ENCODE measurements at regions not wholly inside any gene's neighbourhood (a gene's known extent, or its start where the extent isn't known, plus 50 kb on each side); places are given as distances from the start of the nearest gene placed in this dataset.
"Not testable (repeated sequence)": the region's sequence is repeated elsewhere in the genome, so short reads cannot be mapped to it uniquely, and the experiment has no call there.

GRCh38 chr10:29210266-29210868 lies 78.5 kb upstream of the LYZL1 start:
- H3K36me3 ChIP-seq (ENCODE audit: insufficient read depth), result no peaks in the 10 kb centered on the region
- DNase-seq (ENCODE audit: extremely low spot score), result no peak
- H3K4me3 ChIP-seq (ENCODE audit: low read depth, low read length), result no peak overlapping the region
- H3K27ac ChIP-seq (ENCODE audit: low read depth), result no peak overlapping the region
- WGBS, result 60% methylated on average over 2 of the region's 2 CpGs
- H3K4me1 ChIP-seq (ENCODE audit: insufficient read depth), result no peaks in the 10 kb centered on the region

DNA sequence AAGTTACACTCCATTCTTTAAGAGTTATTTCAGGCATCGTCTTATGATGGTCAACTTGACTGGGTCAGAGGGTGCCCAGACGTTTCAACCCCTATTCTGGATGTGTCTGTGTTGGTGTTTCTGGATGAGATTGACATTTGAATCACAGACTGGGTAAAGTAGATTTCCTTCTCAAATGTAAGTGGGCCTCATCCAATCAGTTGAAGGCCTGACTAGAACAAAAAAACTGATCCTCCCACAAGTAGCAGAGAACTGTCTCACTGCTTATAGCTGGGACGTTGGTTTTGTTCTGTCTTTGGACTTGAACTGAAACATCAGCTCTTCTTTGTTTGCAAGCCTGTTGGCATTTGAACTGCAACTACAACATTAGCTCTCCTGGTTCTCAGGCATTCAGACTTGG lies 76.3 kb upstream of the LYZL1 start:
- H3K36me3 ChIP-seq (ENCODE audit: insufficient read depth), result no peaks in the 10 kb centered on the region
- H3K27ac ChIP-seq (ENCODE audit: low read depth), result no peak overlapping the region
- no peak overlapping the region for H3K4me3 ChIP-seq (ENCODE audit: low read depth, low read length)
- no peak for DNase-seq (ENCODE audit: extremely low spot score)
- H3K4me1 ChIP-seq (ENCODE audit: insufficient read depth), result no peaks in the 10 kb centered on the region
- WGBS, result 82% methylated on average over 3 of the region's 3 CpGs

- Histone ChIP-seq H3K36me3 (ENCODE audit: insufficient read depth) (no peaks in the 10 kb centered on the region), H3K4me3 (ENCODE audit: low read depth, low read length) (no peak overlapping the region), H3K27ac (ENCODE audit: low read depth) (no peak overlapping the region), H3K4me1 (ENCODE audit: insufficient read depth) (no peaks in the 10 kb centered on the region)
- WGBS, result 91% methylated on average over 3 of the region's 3 CpGs
- no peak for DNase-seq (ENCODE audit: extremely low spot score)
Measured at GRCh38 chr10:29214551-29214950, 74.3 kb upstream of the LYZL1 start.

DNA sequence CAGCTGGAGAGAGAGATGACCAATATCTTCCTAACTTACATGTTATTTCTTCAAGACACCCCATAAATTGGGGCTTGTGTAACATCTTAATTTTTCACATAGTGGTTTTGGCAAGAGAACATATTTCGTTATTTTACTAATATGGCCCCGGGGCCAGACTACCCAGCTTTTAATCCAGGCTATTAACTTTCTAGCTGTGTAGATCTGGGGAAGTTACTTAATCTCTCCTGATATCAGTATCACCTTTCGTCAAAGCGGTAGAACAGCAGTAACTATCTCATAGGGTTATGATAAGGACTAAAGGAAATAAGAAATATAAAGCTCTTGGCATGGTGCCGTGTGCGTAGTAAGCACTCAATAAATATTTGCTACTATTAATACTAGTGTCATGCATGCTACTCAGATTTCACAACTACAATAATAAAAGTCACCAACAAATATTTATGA lies 71.6 kb upstream of the LYZL1 start:
- Histone ChIP-seq H3K4me3 (ENCODE audit: low read depth, low read length) (no peak overlapping the region), H3K27ac (ENCODE audit: low read depth) (no peak overlapping the region), H3K4me1 (ENCODE audit: insufficient read depth) (no peaks in the 10 kb centered on the region), H3K36me3 (ENCODE audit: insufficient read depth) (no peaks in the 10 kb centered on the region)
- WGBS, result 57% methylated on average over 6 of the region's 6 CpGs
- DNase-seq (ENCODE audit: extremely low spot score), result no peak

GRCh38 chr10:29223326-29223725 lies 65.5 kb upstream of the LYZL1 start:
- no peak overlapping the region for H3K27ac ChIP-seq (ENCODE audit: low read depth)
- no peaks in the 10 kb centered on the region for H3K36me3 ChIP-seq (ENCODE audit: insufficient read depth)
- WGBS, result 72% methylated on average over 4 of the region's 4 CpGs
- DNase-seq (ENCODE audit: extremely low spot score), result no peak
- H3K4me1 ChIP-seq (ENCODE audit: insufficient read depth), result no peaks in the 10 kb centered on the region
- H3K4me3 ChIP-seq (ENCODE audit: low read depth, low read length), result no peak overlapping the region

GRCh38 chr10:29224631-29225030 lies 64.2 kb upstream of the LYZL1 start:
- no peak overlapping the region for H3K27ac ChIP-seq (ENCODE audit: low read depth)
- H3K36me3 ChIP-seq (ENCODE audit: insufficient read depth), result no peaks in the 10 kb centered on the region
- H3K4me1 ChIP-seq (ENCODE audit: insufficient read depth), result no peaks in the 10 kb centered on the region
- H3K4me3 ChIP-seq (ENCODE audit: low read depth, low read length), result no peak overlapping the region
- WGBS, result 77% methylated on average over 1 of the region's 1 CpG
- no peak for DNase-seq (ENCODE audit: extremely low spot score)

GRCh38 chr10:29227201-29227600 lies 61.7 kb upstream of the LYZL1 start:
- Histone ChIP-seq H3K27ac (ENCODE audit: low read depth) (no peak overlapping the region), H3K36me3 (ENCODE audit: insufficient read depth) (no peaks in the 10 kb centered on the region), H3K4me1 (ENCODE audit: insufficient read depth) (no peaks in the 10 kb centered on the region), H3K4me3 (ENCODE audit: low read depth, low read length) (no peak overlapping the region)
- no peak for DNase-seq (ENCODE audit: extremely low spot score)
- 85% methylated on average over 2 of the region's 2 CpGs for WGBS

DNA sequence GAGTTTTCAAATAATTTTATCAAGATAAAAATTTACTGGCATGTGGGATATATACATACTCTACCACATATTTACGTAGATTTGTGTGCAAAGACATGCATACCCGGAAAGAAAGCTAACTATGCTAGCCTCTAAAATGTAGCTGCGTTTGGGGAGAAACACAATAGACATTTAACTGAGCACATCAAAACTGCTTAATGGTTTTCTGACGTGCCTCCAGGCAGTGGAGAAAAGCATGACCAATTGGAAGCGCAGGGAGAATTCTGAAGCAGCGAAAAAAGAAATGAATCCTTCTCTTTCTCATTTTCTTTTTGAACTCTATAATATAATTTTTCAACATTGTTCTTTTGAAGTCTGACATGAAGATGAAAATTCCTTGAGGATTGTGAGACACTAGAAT lies 60.3 kb upstream of the LYZL1 start:
- DNase-seq (ENCODE audit: extremely low spot score), result no peak
- Histone ChIP-seq H3K27ac (ENCODE audit: low read depth) (no peak overlapping the region), H3K4me1 (ENCODE audit: insufficient read depth) (no peaks in the 10 kb centered on the region), H3K36me3 (ENCODE audit: insufficient read depth) (no peaks in the 10 kb centered on the region), H3K4me3 (ENCODE audit: low read depth, low read length) (no peak overlapping the region)
- WGBS, result 75% methylated on average over 6 of the region's 6 CpGs

- DNase-seq (ENCODE audit: extremely low spot score), result no peak
- no peak overlapping the region for H3K4me3 ChIP-seq (ENCODE audit: low read depth, low read length)
- no peaks in the 10 kb centered on the region for H3K36me3 ChIP-seq (ENCODE audit: insufficient read depth)
- H3K4me1 ChIP-seq (ENCODE audit: insufficient read depth), result no peaks in the 10 kb centered on the region
- WGBS, result 91% methylated on average over 15 of the region's 15 CpGs
- no peak overlapping the region for H3K27ac ChIP-seq (ENCODE audit: low read depth)
Measured at GRCh38 chr10:29229258-29229705, 59.6 kb upstream of the LYZL1 start.

GRCh38 chr10:29236910-29237309 lies 52.0 kb upstream of the LYZL1 start:
- H3K4me1 ChIP-seq (ENCODE audit: insufficient read depth); H3K27ac ChIP-seq (ENCODE audit: low read depth); H3K36me3 ChIP-seq (ENCODE audit: insufficient read depth); DNase-seq (ENCODE audit: extremely low spot score); H3K4me3 ChIP-seq (ENCODE audit: low read depth, low read length): not testable (repeated sequence)
- WGBS, result 96% methylated on average over 13 of the region's 13 CpGs

- Histone ChIP-seq H3K4me1 (ENCODE audit: insufficient read depth) (no peaks in the 10 kb centered on the region), H3K4me3 (ENCODE audit: low read depth, low read length) (no peak overlapping the region), H3K36me3 (ENCODE audit: insufficient read depth) (no peaks in the 10 kb centered on the region), H3K27ac (ENCODE audit: low read depth) (no peak overlapping the region)
- 55% methylated on average over 5 of the region's 5 CpGs for WGBS
- no peak for DNase-seq (ENCODE audit: extremely low spot score)
Measured at GRCh38 chr10:29237786-29238185, 51.1 kb upstream of the LYZL1 start.

GRCh38 chr10:29238523-29239135 lies 50.2 kb upstream of the LYZL1 start:
- Histone ChIP-seq H3K4me1 (ENCODE audit: insufficient read depth) (no peaks in the 10 kb centered on the region), H3K4me3 (ENCODE audit: low read depth, low read length) (no peak overlapping the region), H3K27ac (ENCODE audit: low read depth) (no peak overlapping the region), H3K36me3 (ENCODE audit: insufficient read depth) (no peaks in the 10 kb centered on the region)
- WGBS, result 51% methylated on average over 3 of the region's 3 CpGs
- no peak for DNase-seq (ENCODE audit: extremely low spot score)

All from urinary bladder (tissue), 3 donors.